ENCODE measurements at regions not wholly inside any gene's neighbourhood (a gene's known extent, or its start where the extent isn't known, plus 50 kb on each side); places are given as distances from the start of the nearest gene placed in this dataset.
"Not testable (repeated sequence)": the region's sequence is repeated elsewhere in the genome, so short reads cannot be mapped to it uniquely, and the experiment has no call there.

DNA sequence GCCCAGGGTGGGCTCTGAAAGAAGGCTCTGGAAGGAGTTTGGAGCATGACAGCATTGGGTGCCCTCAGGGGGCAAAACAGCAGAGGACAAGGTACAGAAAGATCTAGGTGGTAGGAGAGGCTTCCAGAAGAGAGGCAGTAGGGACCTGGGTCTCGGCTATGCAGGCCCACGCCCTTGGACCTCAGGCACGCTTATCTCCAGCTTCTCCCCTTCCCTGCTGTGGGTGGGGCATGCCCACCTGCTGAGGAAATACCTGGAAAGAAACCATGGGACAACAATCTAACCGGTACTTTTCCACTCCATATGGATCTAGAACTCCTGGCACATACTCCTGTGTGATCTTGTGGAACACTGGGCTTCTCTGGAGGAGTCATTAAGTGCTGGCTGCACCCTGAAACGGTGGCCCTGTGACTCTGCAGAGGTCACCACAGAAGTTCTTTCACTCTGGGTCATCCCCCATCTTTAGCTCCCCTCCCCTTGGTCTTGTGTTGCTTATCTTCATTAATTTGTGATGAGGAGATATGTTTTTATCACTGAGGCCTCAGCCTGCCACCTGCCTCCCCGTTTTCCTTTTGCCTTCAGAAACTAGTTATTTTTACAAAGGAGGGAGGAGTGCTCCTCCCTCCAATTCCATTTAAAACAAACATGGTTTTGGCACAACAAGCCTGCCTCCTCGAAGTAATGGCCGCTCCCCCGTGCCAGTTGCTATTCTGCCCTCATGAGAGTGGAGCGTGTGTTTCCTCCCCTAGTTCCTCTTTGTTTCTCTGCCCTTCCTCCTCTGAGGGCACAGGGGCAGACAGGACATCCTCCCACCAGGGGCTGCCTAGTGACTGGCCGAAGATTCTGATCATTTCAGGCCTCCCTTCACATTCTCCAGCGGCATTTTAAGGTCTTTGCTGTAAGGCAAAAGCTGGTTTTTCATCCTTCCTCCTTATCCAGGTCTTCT is 78.0 kb upstream of the ATP5PO start:
- peak; percentile 13 for DNase-seq (ENCODE audit: low spot score)

DNA sequence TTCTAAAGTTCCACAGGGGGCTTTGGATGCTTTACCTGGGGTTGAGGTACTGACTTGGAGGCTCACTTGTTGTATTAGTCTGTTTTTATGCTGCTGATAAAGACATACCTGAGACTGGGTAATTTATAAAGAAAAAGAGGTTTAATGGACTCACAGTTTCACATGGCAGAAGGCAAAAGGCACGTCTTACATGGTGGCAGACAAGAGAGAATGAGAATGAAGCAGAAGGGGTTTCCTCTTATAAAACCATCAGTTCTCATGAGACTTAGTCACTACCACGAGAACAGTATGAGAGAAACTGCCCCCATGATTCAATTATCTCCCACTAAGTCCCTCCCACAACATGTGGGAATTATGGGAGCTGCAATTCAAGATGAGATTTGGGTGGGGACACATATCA is 76.8 kb upstream of the ATP5PO start:
- DNase-seq (ENCODE audit: low spot score): not testable (repeated sequence)

DNA sequence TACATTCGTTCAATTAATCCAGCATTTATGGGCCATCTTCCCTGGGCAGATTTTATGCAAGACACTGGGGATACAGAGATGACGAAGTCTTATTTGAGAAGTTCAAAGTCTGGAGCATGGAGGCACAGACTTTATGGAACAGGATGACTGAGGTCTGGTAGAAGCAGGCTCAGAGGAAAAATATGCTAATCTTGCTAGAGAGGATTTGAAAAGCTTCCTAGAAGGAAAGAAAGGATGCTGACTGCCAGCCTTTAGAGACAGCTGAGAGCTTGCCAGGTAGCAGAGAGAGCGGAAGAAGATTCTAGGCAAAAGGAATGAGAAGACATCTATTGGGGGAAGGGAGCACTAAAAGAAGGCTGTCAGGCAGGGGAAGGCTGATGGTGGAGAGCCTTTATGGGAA is 75.5 kb upstream of the ATP5PO start:
- no peak for DNase-seq (ENCODE audit: low spot score)

DNA sequence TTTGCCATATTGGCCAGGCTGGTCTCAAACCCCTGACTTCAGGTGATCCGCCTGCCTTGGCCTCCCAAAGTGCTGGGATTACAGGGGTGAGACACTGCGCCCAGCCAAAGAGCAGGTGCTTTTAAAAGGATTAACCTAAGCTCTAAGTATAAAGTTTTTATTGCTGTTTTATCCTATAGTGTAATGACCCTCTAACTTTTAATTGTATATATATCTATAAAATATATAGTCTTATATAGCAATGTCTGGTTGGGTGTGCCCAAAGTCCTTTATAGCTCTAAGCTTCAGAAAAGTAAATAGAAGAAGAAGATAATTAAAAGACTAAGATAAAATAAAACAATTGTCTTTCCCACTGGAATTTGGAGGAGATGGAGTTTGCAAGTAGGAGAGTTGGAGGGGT is 73.8 kb upstream of the ATP5PO start:
- no peak for DNase-seq (ENCODE audit: low spot score)

DNA sequence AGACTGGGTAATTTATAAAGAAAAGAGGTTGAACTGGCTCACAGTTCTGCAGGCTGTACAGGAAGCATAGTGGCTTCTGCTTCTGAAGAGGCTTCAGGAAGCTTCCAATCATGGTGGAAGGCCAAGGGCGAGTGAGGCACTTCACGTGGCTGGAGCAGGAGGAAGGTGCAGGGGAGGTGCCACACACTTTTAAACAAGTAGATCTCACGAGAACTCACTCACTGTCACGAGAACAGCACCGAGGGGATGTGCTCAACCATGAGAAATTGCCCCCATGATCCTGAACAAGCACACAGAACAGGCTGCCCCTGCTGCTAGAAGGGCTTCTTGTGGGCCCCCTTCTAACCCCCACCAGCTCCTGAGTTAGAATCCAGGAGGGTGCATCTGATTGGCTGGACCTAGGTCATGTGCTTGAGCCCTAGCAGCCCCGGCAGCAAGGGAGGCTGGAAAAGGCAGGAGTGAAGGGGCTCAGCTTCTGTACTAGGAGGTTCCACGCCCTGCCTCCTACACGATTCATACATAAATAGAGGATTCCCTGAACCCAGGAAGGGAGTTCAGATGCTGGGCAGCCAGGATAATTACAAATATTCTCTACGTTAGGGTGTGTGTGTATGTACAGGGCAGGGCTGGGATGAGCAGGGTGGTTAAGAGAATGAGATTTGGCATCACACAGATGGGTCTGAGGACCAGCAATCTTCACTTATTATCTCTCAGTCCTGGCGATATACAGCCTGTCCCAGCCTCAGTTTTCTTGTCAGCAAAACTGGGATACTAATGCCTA is 72.8 kb upstream of the ATP5PO start:
- no peak for DNase-seq (ENCODE audit: low spot score)

DNA sequence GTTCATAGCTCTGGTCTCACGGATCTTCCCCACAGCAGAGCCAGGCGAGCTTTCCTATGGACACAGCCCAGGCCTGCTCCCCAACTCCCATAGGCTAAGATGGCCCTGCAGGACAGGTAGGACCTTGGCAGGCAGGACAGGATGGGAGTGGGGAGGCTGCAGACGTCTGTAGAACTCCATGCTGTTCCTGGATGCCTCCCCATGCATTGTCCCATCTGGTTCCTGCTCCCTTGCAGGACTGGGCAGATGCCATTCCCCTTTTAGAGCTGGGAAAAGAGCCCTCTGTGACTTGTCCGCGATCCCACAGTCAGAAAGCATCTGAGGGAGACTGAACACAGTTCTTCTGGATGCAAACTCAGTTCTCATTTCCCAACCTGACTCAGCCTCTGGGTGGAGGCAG is 71.9 kb upstream of the ATP5PO start:
- no peak for DNase-seq (ENCODE audit: low spot score)

DNA sequence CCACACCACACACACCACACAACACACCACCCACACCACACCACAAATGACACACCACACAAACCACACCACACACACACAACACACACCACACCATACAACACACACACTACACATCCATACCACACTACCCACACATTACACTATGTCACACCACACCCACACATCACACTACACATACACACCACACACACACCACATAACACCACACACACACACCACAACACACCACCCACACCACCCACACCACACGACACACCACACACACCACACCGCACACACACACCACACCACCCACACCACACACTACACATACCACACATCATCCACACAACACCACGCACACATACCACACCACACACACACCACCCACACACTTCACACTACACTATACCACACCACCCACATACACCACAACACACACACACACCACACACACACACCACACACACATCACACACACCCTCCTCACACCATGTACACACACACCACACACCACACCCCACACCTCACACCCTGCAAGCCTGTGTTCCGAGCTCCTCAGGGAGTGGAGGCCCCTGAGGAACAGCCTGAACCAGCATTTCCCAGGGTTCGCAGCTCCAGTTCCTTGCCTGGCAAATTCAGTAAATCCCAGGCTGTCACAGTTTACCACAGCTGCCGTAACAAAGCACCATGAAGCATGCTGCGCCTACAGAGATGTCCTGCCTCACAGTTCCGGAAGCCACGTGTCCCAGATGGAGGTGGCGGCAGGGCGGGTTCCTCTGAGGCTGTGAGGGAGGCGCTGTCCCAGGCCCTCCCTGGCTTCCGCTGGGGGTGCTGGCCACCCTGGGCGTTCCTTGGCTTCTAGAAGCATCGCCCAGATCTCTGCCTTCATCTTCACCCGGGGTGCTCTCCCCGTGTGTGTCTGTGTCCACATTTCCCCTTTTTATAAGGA is 69.8 kb upstream of the ATP5PO start:
- no peak for DNase-seq (ENCODE audit: low spot score)

DNA sequence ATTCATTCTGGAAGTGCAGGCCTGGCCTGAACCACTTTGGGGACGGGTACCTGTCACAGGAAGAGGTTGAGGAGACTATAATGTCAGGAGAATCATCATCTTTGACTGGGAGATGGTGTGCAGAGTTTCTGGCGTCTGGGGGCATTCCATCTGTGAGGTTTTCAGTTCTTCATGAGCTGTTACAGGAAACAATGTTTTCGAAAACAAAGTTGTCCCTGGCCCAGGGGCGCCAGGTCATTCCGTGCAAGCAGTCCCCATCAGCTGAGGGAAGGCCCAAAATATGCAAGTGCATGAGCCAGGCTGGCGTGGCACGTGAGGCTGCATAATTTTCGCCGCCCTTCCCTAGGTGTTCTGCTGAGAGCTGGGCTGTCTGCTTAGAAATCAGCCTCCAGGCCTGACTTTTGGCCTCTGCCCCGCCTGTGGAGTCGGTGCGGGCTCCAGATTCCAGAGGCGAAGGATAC is 68.4 kb upstream of the ATP5PO start:
- no peak for DNase-seq (ENCODE audit: low spot score)

DNA sequence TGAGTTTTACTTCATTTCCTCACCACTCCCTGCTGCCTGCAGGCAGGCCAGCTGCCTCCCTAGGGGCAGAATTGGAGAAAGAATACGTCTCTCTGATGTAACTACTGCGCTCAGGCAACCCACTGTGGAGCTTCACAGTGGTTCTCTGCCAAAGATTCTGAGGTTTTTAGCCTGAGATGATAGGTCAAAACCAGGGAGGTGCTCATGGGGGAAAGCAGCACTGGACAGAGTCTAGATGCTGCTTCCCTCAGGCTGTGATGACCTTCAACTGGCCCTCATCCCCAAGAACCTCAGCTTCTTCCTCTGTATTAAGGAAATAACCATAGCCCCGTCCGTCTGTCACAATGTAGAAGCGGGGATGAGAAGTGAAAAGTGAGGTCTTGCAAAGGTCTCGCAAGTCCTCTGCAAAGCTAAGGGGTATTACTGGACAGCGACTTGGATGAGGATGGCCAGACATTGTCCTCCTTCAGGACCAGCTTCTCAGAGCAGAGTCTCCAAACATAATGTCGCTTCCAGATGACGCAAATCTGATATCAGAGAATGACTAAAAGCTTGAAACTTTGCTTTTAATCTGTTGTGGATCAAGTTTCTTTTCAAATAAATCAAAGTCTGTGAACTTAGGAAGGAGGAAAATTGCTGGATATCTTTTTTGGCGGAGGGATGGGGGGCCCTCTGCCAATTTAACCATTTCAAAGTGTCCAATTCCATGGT is 65.9 kb upstream of the ATP5PO start:
- no peak for DNase-seq (ENCODE audit: low spot score)

DNA sequence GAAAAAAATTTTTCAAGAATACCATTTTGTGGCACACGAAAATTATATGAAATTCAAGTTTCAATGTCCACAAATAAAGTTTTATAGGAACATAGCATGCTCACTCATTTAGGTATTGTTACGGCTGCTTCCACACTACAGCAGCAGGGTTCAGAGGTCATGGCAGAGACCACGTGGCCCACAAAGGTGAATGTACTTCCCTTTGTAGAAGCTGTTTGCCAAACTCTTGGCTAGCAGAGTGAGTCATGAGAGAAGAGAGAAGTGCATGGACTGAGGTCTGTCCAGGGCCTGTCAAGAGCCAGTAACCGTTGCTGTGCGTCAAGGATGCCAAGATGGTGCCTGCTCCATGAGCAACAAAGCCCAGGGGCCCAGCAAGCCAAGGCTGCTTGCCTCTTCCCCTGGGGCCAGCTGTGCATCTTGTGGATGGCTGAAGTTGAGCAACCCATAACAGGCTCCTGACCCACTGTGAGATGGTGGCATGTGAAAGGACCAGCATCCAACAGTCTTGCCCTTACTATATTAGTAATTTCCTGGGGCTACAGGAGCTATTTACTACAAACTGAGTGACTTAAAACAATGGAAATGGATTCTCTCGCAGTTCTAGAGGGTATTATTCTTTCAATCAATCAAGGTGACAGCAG is 64.8 kb upstream of the ATP5PO start:
- no peak for DNase-seq (ENCODE audit: low spot score)

DNA sequence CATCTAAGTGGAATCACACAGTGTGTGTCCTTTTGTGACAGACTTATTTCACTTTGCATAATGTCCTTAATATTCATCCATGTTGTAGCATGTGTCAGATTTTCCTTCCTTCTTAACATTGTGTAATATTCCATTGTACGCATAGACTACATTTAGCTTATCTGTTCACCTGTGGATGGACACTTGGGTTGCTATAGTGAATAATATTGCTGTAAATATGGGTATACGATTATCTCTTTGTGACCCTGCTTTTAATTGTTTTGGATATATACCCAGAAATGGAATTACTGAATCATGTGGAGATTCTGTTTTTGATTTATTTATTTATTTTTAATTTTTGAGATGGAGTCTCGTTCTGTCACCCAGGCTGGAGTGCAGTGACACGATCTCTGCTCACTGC is 63.0 kb upstream of the ATP5PO start:
- no peak for DNase-seq (ENCODE audit: low spot score)

DNA sequence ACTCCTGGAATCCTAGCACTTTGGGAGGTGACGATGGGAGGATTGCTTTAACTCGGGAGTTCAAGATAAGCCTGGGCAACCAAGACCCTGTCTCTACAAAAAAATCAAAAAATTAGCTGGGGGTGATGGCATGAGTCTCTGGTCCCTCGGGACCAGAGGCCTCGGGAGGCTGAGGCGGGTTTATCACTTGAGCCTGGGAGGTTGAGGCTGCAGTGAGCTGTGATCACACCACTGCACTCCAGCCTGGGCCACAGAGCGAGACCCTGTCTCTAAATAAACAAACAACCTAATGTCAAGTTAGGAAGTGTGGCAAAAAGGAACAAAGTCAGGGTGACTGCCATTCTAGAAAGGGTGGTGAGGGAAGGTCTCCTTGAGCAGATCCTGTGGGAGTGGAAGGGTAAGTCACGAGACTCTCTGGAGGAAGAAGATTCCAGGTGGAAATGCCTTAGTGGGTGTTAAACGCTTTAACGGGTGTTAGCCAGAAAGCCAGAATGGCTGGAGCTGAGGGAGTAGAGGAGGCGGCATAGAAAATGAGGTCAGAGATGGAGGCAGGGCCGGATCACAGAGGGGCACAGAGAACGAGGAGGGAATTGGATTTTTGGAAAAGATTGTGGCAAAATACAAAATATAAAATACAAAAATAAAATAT is 62.2 kb upstream of the ATP5PO start:
- no peak for DNase-seq (ENCODE audit: low spot score)

DNA sequence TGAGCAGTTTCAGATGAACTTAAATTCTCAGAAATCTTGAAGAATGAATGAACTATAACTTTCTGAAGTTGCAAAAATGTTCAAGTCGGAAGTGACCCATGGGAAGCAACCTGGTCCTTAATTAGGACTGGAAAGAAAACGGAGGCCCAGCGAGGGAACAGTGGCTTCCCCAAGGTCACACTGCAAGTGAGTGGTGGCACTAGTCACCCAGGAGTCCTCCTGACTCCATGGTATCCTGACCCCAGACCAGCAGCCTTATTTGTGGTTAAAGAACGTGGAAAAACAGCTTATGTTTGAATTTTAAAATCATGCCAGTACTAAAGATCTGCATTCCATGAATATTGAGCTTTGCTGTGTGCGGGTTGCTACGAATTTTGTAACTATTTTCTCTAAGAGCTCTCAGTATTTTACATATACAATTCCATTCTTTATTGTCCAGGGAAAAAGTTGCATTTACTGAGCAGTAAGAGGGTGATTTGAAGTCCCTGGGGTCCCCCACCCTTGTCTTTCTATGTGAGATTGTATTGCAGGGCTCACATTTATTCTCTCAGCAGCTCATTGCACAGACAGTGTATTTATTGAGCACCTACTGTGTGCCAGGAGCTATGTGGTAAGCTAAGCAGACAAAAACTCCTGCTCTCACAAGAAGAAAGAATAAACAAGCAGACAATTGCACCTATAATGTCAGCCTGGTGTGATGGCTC is 61.6 kb upstream of the ATP5PO start:
- no peak for DNase-seq (ENCODE audit: low spot score)

DNA sequence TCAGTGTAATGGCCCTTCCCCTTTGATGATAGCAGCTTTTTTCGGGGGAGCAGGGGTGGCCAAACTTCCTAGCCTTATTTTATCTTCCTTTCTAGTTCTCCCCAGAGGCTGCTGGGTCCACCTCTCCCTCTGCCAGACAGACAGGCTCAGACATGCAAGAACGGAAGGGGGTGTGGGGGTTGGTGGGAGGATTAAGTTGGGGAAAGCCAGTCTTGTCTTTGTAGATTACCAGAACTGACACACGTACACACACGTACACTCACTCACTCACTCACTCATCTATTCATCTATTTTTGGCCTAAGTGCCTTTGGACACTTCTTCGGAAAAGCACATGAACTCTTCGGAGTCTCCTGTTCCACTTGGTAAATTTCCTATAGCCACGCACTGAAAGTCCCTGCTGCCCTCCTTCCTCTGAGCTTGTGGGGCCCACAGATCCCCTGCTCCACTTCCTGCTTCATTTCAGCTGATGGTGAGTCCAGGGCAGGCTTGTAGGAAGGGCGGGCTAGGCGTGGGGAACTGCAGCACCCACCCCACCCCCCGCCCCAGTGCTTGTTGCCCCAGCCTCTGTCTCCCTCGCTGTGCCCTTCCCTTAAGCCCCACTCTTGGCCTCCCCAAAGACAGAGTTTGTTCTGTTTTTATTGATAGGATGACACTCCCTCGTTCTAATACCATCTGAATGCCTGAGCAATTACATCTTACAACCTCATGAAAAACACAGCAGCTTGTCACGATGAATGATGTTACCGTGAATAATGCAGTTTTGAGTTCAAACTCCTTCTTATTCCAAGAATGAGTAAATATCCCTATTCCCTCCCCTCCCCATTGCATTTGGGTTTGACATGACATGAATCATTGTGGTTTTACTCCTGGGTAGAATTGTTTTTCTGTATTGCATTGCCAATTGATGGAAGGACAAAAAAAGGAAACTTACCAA is 60.7 kb upstream of the ATP5PO start:
- DNase-seq (ENCODE audit: low spot score): no peak

DNA sequence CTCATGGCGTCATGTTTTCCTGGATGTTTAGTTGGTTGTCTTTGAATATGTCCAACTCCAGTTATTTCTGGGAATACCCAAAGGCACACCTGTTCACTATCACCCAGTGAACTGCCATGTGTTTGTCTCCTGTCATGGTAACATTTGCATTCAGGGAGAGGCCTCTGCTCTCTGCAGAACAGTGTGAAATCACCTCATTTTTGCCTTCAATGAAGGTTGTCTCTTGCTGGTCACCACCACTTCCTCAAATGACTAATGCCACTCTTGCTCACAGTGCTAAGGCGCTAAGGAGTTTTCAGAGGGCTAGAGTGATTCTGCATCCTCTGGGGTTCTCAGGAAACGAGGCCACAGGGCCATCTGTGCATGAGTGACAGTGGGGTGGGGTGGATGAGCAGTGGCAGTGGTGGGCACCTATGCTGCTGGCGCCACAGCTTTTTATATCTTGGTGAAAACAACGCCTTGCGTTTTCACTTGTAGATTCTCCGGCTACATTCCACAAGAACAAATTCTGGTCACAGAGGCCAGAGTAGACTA is 60.0 kb upstream of the ATP5PO start:
- DNase-seq (ENCODE audit: low spot score): no peak

DNA sequence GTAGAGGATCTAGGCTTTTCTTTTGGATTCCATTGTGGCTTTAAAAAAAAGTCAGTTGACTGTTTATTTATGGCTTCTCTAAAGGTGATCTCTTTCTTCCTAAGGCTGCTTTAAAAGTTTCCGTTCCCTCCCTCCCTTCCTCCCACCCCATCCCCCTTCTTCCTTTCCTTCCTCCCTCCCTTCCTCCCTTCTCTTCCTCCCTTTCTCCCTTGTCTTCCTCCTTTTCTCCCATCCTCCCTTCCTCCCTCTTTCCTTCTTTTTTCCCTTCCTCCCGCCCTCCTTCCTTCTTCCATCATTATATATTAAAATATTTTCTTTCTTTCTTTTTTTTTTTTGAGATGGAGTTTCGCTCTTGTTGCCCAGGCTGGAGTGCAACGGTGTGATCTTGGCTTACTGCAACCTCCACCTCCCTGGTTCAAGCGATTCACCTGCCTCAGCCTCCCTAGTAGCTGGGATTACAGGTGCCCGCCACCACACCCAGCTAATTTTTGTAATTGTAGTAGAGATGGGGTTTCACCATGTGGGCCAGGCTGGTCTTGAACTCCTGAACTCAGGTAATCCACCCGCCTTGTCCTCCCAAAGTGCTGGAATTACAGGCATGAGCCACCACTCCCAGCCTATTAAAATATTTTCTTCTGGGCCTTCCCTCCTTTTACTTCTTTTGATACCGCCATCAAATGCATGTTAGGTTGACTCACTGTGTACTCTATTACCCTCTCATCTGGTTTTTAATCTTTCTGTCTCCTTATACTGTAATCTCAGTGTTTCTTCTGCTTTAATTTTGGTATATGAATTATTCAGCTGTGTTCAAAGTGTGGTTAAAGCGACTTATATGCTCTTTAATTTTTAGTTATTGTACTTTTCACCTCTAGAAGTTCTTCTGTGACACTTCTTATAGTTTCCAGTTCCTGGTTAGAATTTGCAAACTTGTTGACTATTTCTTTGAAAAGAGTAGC is 59.2 kb upstream of the ATP5PO start:
- DNase-seq (ENCODE audit: low spot score): no peak

DNA sequence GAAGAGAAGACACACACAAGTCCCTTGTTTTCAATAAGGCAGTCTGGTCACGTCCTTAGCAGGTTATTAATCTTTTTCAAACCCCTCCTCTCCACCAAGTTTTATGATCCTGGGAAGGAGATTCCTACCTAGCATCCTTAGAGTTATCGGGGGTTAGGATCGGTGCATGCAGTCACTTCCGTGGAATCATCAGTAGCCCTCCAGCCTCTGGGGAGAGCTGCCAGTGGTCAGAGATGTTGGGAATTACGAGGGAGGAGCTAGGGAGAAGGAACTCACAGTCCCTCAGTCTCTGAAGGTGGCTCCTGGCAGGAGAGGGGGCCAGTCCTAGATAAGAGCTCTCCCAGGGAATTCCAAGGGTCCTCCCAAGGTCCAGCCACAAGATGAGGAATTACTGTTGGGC is 57.7 kb upstream of the ATP5PO start:
- no peak for DNase-seq (ENCODE audit: low spot score)

Measured in mucosa of gallbladder (tissue), 1 donor.